DOHH2 (cell line): ENCODE measurements at regions not wholly inside any gene's neighbourhood (a gene's known extent, or its start where the extent isn't known, plus 50 kb on each side); places are given as distances from the start of the nearest gene placed in this dataset.
A peak's percentile ranks its signal among the peaks of the same experiment; 100 is the strongest.

Experiments used
- H3F3A ChIP-seq: fragments of 200-600 bp; sonication (generic), shearing (Covaris generic); 2 replicates; pipeline ENCODE4 v1.6.0; 2016; ENCODE audit warnings: antibody characterized with exemption, mild to moderate bottlenecking; ENCODE audit not compliant: control insufficient read depth, insufficient read depth
- H3K27ac ChIP-seq: fragments of 200-600 bp; sonication (generic); 2 replicates; pipeline ENCODE4 v1.5.1; 2014; ENCODE audit warnings: low read depth, mild to moderate bottlenecking, low read length, moderate library complexity
- H3K27me3 ChIP-seq: fragments of 200-600 bp; sonication (generic); 2 replicates; pipeline ENCODE4 v1.6.1; 2014; ENCODE audit warnings: mild to moderate bottlenecking, low read length, mixed read lengths; ENCODE audit not compliant: control insufficient read depth
- H3K36me3 ChIP-seq: fragments of 200-600 bp; sonication (generic); 2 replicates; pipeline ENCODE4 v1.6.1; 2014; ENCODE audit warnings: mild to moderate bottlenecking, low read length, moderate library complexity, mixed read lengths; ENCODE audit not compliant: control insufficient read depth
- H3K4me1 ChIP-seq: fragments of 200-600 bp; sonication (generic); 2 replicates; pipeline ENCODE4 v1.6.1; 2014; ENCODE audit warnings: mild to moderate bottlenecking, low read length, mixed read lengths; ENCODE audit not compliant: control insufficient read depth
- H3K4me2 ChIP-seq: fragments of 200-600 bp; sonication (generic); 2 replicates; pipeline ENCODE4 v1.6.0; 2014; ENCODE audit warnings: mild to moderate bottlenecking, low read length, moderate library complexity
- H3K4me3 ChIP-seq: fragments of 200-600 bp; sonication (generic); 2 replicates; pipeline ENCODE4 v1.5.1; 2014; ENCODE audit warnings: mild to moderate bottlenecking, low read length, mixed read lengths
- H3K79me2 ChIP-seq: fragments of 200-600 bp; sonication (generic); 2 replicates; pipeline ENCODE4 v1.6.1; 2014; ENCODE audit warnings: mild to moderate bottlenecking, low read length, mixed read lengths; ENCODE audit not compliant: control insufficient read depth
- H3K9me2 ChIP-seq: fragments of 200-600 bp; sonication (generic); replicated peaks from 2 replicates; pipeline ENCODE4 v1.6.1; 2014; ENCODE audit warnings: mild to moderate bottlenecking, low read length, mixed read lengths; ENCODE audit not compliant: control insufficient read depth
- H3K9me3 ChIP-seq: fragments of 200-600 bp; sonication (generic); 2 replicates; pipeline ENCODE4 v1.6.1; 2014; ENCODE audit warnings: antibody characterized with exemption, low read length, mixed read lengths; ENCODE audit not compliant: control insufficient read depth, insufficient read depth
- H4K20me1 ChIP-seq: fragments of 200-600 bp; sonication (generic); 2 replicates; pipeline ENCODE4 v1.6.0; 2014; ENCODE audit warnings: low read depth, mild to moderate bottlenecking, antibody characterized with exemption, low read length, moderate library complexity; ENCODE audit not compliant: control insufficient read depth, insufficient read depth
- CTCF ChIP-seq: fragments of 200-600 bp; sonication (generic); IDR thresholded peaks from one replicate; pipeline ENCODE4 v1.5.1; 2014; ENCODE audit warnings: antibody characterized with exemption, mild to moderate bottlenecking, low read depth, low read length; ENCODE audit not compliant: poor library complexity, severe bottlenecking
- EZH2phosphoT487 ChIP-seq: fragments of 200-600 bp; sonication (generic); IDR thresholded peaks from 2 replicates; pipeline ENCODE4 v1.6.1; 2017; ENCODE audit warnings: borderline replicate concordance, mild to moderate bottlenecking, antibody characterized with exemption, low read length, moderate library complexity, mixed read lengths

GRCh38 chr9:124179196-124180071, 78.3 kb upstream of the NEK6 start:
- Histone ChIP-seq H3K27me3 (peaks cover 26% of the 10 kb centered on the region), H3K79me2 (no peaks in the 10 kb centered on the region), H3K36me3 (no peaks in the 10 kb centered on the region), H3K9me2 (no peaks in the 10 kb centered on the region), H3F3A (0 out of 2 replicates have a peak, but pooled peaks cover 7% of the 10 kb centered on the region), H3K4me2 (peak overlapping the region; percentile 15; the same call in 1 of the 2 replicates), H4K20me1 (no peaks in the 10 kb centered on the region), H3K27ac (no peak overlapping the region), H3K4me1 (peaks cover 17% of the 10 kb centered on the region), H3K4me3 (no peak overlapping the region), H3K9me3 (no peaks in the 10 kb centered on the region; the same call in 1 of the 2 replicates)
- TF ChIP-seq EZH2phosphoT487, result no peak
- no peak for TF ChIP-seq CTCF

DNA sequence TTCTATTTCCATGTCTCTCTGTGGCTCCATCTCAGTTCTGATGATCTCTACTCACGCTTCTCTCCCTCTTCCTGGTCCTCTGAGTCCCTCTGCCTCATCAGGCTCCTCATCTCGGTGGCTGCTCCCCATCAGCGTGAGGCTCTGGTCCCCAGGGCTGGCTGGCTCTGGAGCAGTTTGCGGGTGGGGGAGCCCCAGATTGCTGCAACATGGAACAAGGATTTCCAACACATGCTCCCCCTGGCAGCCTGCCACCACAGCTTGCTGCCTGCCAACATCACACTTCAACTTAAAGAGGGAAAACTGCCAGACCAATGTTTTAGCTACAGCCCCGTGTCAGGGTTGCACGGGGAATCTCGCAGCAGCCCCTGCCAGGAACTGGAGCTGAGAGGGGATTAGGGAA, 77.2 kb upstream of the NEK6 start:
- peaks cover 26% of the 10 kb centered on the region for H3K27me3 ChIP-seq
- TF ChIP-seq EZH2phosphoT487 (no peak), CTCF (no peak)
- H3K4me3 ChIP-seq, result no peak overlapping the region
- no peaks in the 10 kb centered on the region for H3K36me3 ChIP-seq
- no peaks in the 10 kb centered on the region for H4K20me1 ChIP-seq
- H3K27ac ChIP-seq, result no peak overlapping the region
- H3K9me3 ChIP-seq, result no peaks in the 10 kb centered on the region; the same call in 1 of the 2 replicates
- peaks cover 6% of the 10 kb centered on the region for H3K4me1 ChIP-seq
- H3K79me2 ChIP-seq, result no peaks in the 10 kb centered on the region
- no peaks in the 10 kb centered on the region for H3F3A ChIP-seq
- no peak overlapping the region for H3K4me2 ChIP-seq
- H3K9me2 ChIP-seq, result no peaks in the 10 kb centered on the region

GRCh38 chr9:124182741-124183140, 75.0 kb upstream of the NEK6 start:
- H3K4me1 ChIP-seq, result peaks cover 13% of the 10 kb centered on the region
- H3K9me3 ChIP-seq, result no peaks in the 10 kb centered on the region; the same call in 1 of the 2 replicates
- peaks cover 35% of the 10 kb centered on the region for H3K27me3 ChIP-seq
- no peaks in the 10 kb centered on the region for H3K36me3 ChIP-seq
- no peaks in the 10 kb centered on the region for H3K9me2 ChIP-seq
- H3K79me2 ChIP-seq, result no peaks in the 10 kb centered on the region
- no peak overlapping the region for H3K4me2 ChIP-seq
- H3K4me3 ChIP-seq, result no peak overlapping the region
- no peak for TF ChIP-seq CTCF
- TF ChIP-seq EZH2phosphoT487, result no peak
- no peak overlapping the region for H3K27ac ChIP-seq
- no peaks in the 10 kb centered on the region for H3F3A ChIP-seq
- no peaks in the 10 kb centered on the region for H4K20me1 ChIP-seq
